ENCODE measurements at regions not wholly inside any gene's neighbourhood (a gene's known extent, or its start where the extent isn't known, plus 50 kb on each side); places are given as distances from the start of the nearest gene placed in this dataset.

DNA sequence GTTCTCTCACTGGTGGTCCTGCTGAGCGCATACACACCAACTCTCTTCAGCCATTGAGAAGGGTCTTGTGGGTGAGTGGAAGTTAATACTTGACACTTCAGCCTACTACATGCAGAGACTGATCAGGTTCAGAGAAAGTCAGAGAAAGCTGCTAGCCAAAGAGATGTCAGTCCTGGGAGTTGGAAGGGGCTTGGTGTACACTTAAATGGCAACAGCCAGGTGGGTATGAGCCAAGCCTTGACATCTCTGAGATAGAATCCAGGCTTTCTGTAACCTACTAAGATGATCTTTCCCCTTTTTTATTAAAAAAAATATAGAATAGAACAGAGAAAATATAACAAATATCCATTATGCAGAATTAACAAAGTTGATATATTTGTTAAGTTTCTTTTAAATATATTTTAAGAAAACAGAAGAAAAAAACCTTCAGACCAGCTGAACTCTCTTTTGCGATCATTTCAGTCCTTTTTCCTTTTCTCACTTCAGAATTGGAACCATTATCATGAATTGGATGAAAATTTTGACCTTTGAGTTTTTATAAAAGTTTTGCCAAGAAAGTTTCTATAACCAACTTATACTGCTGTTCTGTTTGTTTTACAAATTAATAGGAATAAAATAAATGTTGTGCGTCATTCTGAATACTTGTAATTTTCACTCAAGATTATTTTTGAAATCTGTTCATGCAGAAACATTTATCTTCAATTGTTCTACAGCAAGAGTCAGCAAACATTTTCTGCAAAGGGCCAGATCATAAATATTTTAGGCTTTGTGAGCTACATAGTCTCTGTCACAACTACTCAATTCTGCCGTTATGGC, 153.0 kb downstream of the RFC3 start:
- ChIA-PET RAD21 (ENCODE audit: low non-redundant PET in 1 of 2, low total read pairs in 2 of 2, uncharacterized antibody in 2 of 2, unreplicated experiment in 2 of 2) (no interaction called here), POLR2A (no interaction called here), CTCF (no interaction called here)
- Histone ChIP-seq H4K20me1 (ENCODE audit: insufficient read depth) (no peaks in the 10 kb centered on the region), H3K36me3 (ENCODE audit: control insufficient read depth in 1 of 2, insufficient read depth in 2 of 2, low read length in 2 of 2) (no peaks in the 10 kb centered on the region), H3K9ac (ENCODE audit: low read length) (no peak overlapping the region), H3K79me2 (ENCODE audit: insufficient read depth, low read length) (no peaks in the 10 kb centered on the region), H3K9me3 (ENCODE audit: control insufficient read depth in 1 of 2, insufficient read depth in 1 of 2, low read depth in 1 of 2, low read length in 2 of 2) (no peaks in the 10 kb centered on the region), H3K4me3 (replicated peaks in 1 of 2; ENCODE audit: low read depth in 1 of 2, low read length in 2 of 2) (no peak overlapping the region), H3K4me2 (ENCODE audit: low read length) (no peak overlapping the region), H2AFZ (ENCODE audit: low read depth, low read length, poor library complexity, severe bottlenecking) (no peak overlapping the region), H3K27ac (ENCODE audit: low read depth, low read length) (no peak overlapping the region), H3K4me1 (ENCODE audit: control insufficient read depth in 1 of 2, insufficient read depth in 2 of 2, low read length in 2 of 2) (no peaks in the 10 kb centered on the region), H3K9me2 (ENCODE audit: insufficient read depth) (no peaks in the 10 kb centered on the region), H3K27me3 (ENCODE audit: insufficient read depth, low read length) (no peaks in the 10 kb centered on the region)
- ATAC-seq: no peak
- TF ChIP-seq RAD21 (IDR thresholded peaks at IDR 0.05; ENCODE audit: low read depth) (no peak), FOSL1 (IDR thresholded peaks at IDR 0.05; ENCODE audit: low read depth) (no peak), ATF3 (IDR thresholded peaks at IDR 0.05) (no peak), ZNF274 (IDR thresholded peaks at IDR 0.05; ENCODE audit: low read depth, low read length) (no peak), ZFX (IDR thresholded peaks at IDR 0.05) (no peak), POLR2A (IDR thresholded peaks at IDR 0.05; ENCODE audit: borderline replicate concordance, extremely low read depth, insufficient read depth, insufficient read length) (no peak), POLR2AphosphoS5 (IDR thresholded peaks at IDR 0.05; ENCODE audit: low read depth, low read length) (no peak), CEBPB (IDR thresholded peaks at IDR 0.05; ENCODE audit: low read depth) (no peak)
- TF ChIP-seq, protein P1, sequence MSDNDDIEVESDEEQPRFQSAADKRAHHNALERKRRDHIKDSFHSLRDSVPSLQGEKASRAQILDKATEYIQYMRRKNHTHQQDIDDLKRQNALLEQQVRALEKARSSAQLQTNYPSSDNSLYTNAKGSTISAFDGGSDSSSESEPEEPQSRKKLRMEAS (IDR thresholded peaks at IDR 0.05): no peak
- intact Hi-C loops (cut with micrococcal nuclease): no loop called here
- BruUV-seq (replicated peaks): no TSS peak
- no peak for DNase-seq (ENCODE audit: low read depth, low spot score)

- Histone ChIP-seq H3K9ac (ENCODE audit: low read length) (no peak overlapping the region), H3K4me2 (ENCODE audit: low read length) (no peak overlapping the region), H3K4me3 (replicated peaks in 1 of 2; ENCODE audit: low read depth in 1 of 2, low read length in 2 of 2) (no peak overlapping the region), H3K9me2 (ENCODE audit: insufficient read depth) (no peaks in the 10 kb centered on the region), H3K79me2 (ENCODE audit: insufficient read depth, low read length) (no peaks in the 10 kb centered on the region), H2AFZ (ENCODE audit: low read depth, low read length, poor library complexity, severe bottlenecking) (no peak overlapping the region), H3K9me3 (ENCODE audit: control insufficient read depth in 1 of 2, insufficient read depth in 1 of 2, low read depth in 1 of 2, low read length in 2 of 2) (no peaks in the 10 kb centered on the region), H3K4me1 (ENCODE audit: control insufficient read depth in 1 of 2, insufficient read depth in 2 of 2, low read length in 2 of 2) (no peaks in the 10 kb centered on the region), H3K27me3 (ENCODE audit: insufficient read depth, low read length) (no peaks in the 10 kb centered on the region), H3K36me3 (ENCODE audit: control insufficient read depth in 1 of 2, insufficient read depth in 2 of 2, low read length in 2 of 2) (no peaks in the 10 kb centered on the region), H3K27ac (ENCODE audit: low read depth, low read length) (no peak overlapping the region), H4K20me1 (ENCODE audit: insufficient read depth) (no peaks in the 10 kb centered on the region)
- no peak for DNase-seq (ENCODE audit: low read depth, low spot score)
- ATAC-seq: no peak
- CTCF ChIA-PET: no interaction called here
- RAD21 ChIA-PET (ENCODE audit: low non-redundant PET in 1 of 2, low total read pairs in 2 of 2, uncharacterized antibody in 2 of 2, unreplicated experiment in 2 of 2): no interaction called here
- intact Hi-C loops (cut with micrococcal nuclease): no loop called here
- POLR2A ChIA-PET: no interaction called here
- TF ChIP-seq CEBPB (IDR thresholded peaks at IDR 0.05; ENCODE audit: low read depth): no peak
- no peak for TF ChIP-seq ZBTB33 (IDR thresholded peaks at IDR 0.05; ENCODE audit: extremely low read depth, insufficient replicate concordance, low read length)
- no peak for TF ChIP-seq ELF1 (IDR thresholded peaks at IDR 0.05; ENCODE audit: borderline replicate concordance, low read depth)
- no peak for TF ChIP-seq SIN3A (IDR thresholded peaks at IDR 0.05; ENCODE audit: low read depth)
- TF ChIP-seq JUND (IDR thresholded peaks at IDR 0.05): no peak
- TF ChIP-seq FOSL1 (IDR thresholded peaks at IDR 0.05; ENCODE audit: low read depth): no peak
- no TSS peak for BruUV-seq (replicated peaks)
These were observed 153.5 kb downstream of the RFC3 start for GRCh38 chr13:33971562-33971819.
